ENCODE measurements at regions not wholly inside any gene's neighbourhood (a gene's known extent, or its start where the extent isn't known, plus 50 kb on each side); places are given as distances from the start of the nearest gene placed in this dataset.
"Not testable (repeated sequence)": the region's sequence is repeated elsewhere in the genome, so short reads cannot be mapped to it uniquely, and the experiment has no call there.

- DNase-seq, result no peak
These were observed 98.8 kb downstream of the BMP4 start for GRCh38 chr14:53857625-53858344.

GRCh38 chr14:53855574-53855973 is 101.1 kb downstream of the BMP4 start:
- no peak for DNase-seq

- no peak for DNase-seq
These were observed 101.5 kb downstream of the BMP4 start for GRCh38 chr14:53855127-53855526.

- DNase-seq, result no peak
These were observed 105.1 kb downstream of the BMP4 start for GRCh38 chr14:53851394-53852090.

GRCh38 chr14:53850714-53851296 is 105.8 kb downstream of the BMP4 start:
- DNase-seq, result no peak

- DNase-seq, result no peak
These were observed 107.1 kb downstream of the BMP4 start for GRCh38 chr14:53849549-53849948.

GRCh38 chr14:53848854-53849253 is 107.8 kb downstream of the BMP4 start:
- no peak for DNase-seq

- no peak for DNase-seq
These were observed 108.7 kb downstream of the BMP4 start for GRCh38 chr14:53847881-53848280.

GRCh38 chr14:53847057-53847456 is 109.6 kb downstream of the BMP4 start:
- no peak for DNase-seq

- no peak for DNase-seq
These were observed 110.6 kb downstream of the BMP4 start for GRCh38 chr14:53845813-53846693.

- DNase-seq, result no peak
These were observed 113.7 kb downstream of the BMP4 start for GRCh38 chr14:53842938-53843337.

- DNase-seq, result no peak
These were observed 115.2 kb downstream of the BMP4 start for GRCh38 chr14:53841109-53842099.

- DNase-seq, result no peak
These were observed 116.2 kb downstream of the BMP4 start for GRCh38 chr14:53840444-53840843.

- no peak for DNase-seq
These were observed 118.3 kb downstream of the BMP4 start for GRCh38 chr14:53838374-53838773.

- DNase-seq, result not testable (repeated sequence)
These were observed 119.0 kb downstream of the BMP4 start for GRCh38 chr14:53837656-53838055.

- no peak for DNase-seq
These were observed 120.1 kb downstream of the BMP4 start for GRCh38 chr14:53836551-53836950.

- no peak for DNase-seq
These were observed 127.8 kb downstream of the BMP4 start for GRCh38 chr14:53828820-53829219.

- no peak for DNase-seq
These were observed 132.6 kb downstream of the BMP4 start for GRCh38 chr14:53824061-53824460.

- no peak for DNase-seq
These were observed 142.2 kb downstream of the BMP4 start for GRCh38 chr14:53814392-53814791.

GRCh38 chr14:53810221-53810620 is 146.4 kb downstream of the BMP4 start:
- no peak for DNase-seq

GRCh38 chr14:53808042-53808441 is 148.6 kb downstream of the BMP4 start:
- no peak for DNase-seq

- no peak for DNase-seq
These were observed 149.1 kb downstream of the BMP4 start for GRCh38 chr14:53807542-53807941.

Data from activated T-cell treated with anti-CD3 and anti-CD28 coated beads for 4 hours (primary cell).